Astrocyte (in vitro differentiated cells and primary cell): ENCODE measurements at regions not wholly inside any gene's neighbourhood (a gene's known extent, or its start where the extent isn't known, plus 50 kb on each side); places are given as distances from the start of the nearest gene placed in this dataset.

ENCODE experiments used
- DNase-seq: peaks from one replicate; pipeline ENCODE4 v3.0.0-alpha.2; 2010; ENCODE audit warnings: low read depth
- FAIRE-seq: peaks from 2 replicates; lab custom pipeline; 2011; peaks lifted over from hg19 to GRCh38; lab: Jason Lieb, UNC
- H2AFZ ChIP-seq: 2 replicates; pipeline ENCODE4 v1.6.0; 2012; ENCODE audit warnings: low read depth, low read length, inconsistent platforms
- H3K27ac ChIP-seq: 2 replicates; pipeline ENCODE4 v1.5.1; 2011; ENCODE audit warnings: low read depth, low read length, inconsistent platforms
- H3K27me3 ChIP-seq: 2 replicates; pipeline ENCODE4 v1.6.0; 2011; ENCODE audit warnings: low read length, inconsistent platforms; ENCODE audit not compliant: insufficient read depth
- H3K36me3 ChIP-seq: 2 replicates; pipeline ENCODE4 v1.5.1; 2011; ENCODE audit warnings: low read length, inconsistent platforms; ENCODE audit not compliant: insufficient read depth
- H3K4me1 ChIP-seq: 2 replicates; pipeline ENCODE4 v1.5.1; 2011; ENCODE audit warnings: low read length, inconsistent platforms; ENCODE audit not compliant: insufficient read depth
- H3K4me2 ChIP-seq: 2 replicates; pipeline ENCODE4 v1.6.0; 2012; ENCODE audit warnings: low read length, inconsistent platforms
- H3K4me3 ChIP-seq: 2 replicates; pipeline ENCODE4 v1.5.1; 2011; ENCODE audit warnings: low read depth, mild to moderate bottlenecking, low read length, inconsistent platforms; ENCODE audit not compliant: insufficient read depth
- H3K79me2 ChIP-seq: 2 replicates; pipeline ENCODE4 v1.6.0; 2012; ENCODE audit warnings: mild to moderate bottlenecking, low read length, inconsistent platforms; ENCODE audit not compliant: insufficient read depth
- H3K9ac ChIP-seq: 2 replicates; pipeline ENCODE4 v1.6.0; 2012; ENCODE audit warnings: mild to moderate bottlenecking, low read length, inconsistent platforms
- H3K9me3 ChIP-seq: 2 replicates; pipeline ENCODE4 v1.5.1; 2012; ENCODE audit warnings: low read depth, mild to moderate bottlenecking, low read length, inconsistent platforms; ENCODE audit not compliant: insufficient read depth
- H4K20me1 ChIP-seq: 2 replicates; pipeline ENCODE4 v1.6.0; 2012; ENCODE audit warnings: low read length, inconsistent platforms; ENCODE audit not compliant: insufficient read depth
- H3K27ac Mint-ChIP-seq: one replicate; pipeline ENCODE4 v1.8.0; 2021; ENCODE audit warnings: mild to moderate bottlenecking, mixed read lengths; ENCODE audit not compliant: unreplicated experiment
- H3K27me3 Mint-ChIP-seq: one replicate; pipeline ENCODE4 v1.8.0; 2021; ENCODE audit warnings: low read depth, mixed read lengths; ENCODE audit not compliant: unreplicated experiment
- H3K36me3 Mint-ChIP-seq: one replicate; pipeline ENCODE4 v1.8.0; 2021; ENCODE audit warnings: low read depth, mixed read lengths; ENCODE audit not compliant: unreplicated experiment
- H3K4me1 Mint-ChIP-seq: one replicate; pipeline ENCODE4 v1.8.0; 2021; ENCODE audit warnings: low read depth, mixed read lengths; ENCODE audit not compliant: unreplicated experiment
- H3K4me3 Mint-ChIP-seq: one replicate; pipeline ENCODE4 v1.8.0; 2021; ENCODE audit warnings: mild to moderate bottlenecking, moderate library complexity, mixed read lengths; ENCODE audit not compliant: unreplicated experiment
- H3K9me3 Mint-ChIP-seq: one replicate; pipeline ENCODE4 v1.8.0; 2021; ENCODE audit warnings: mild to moderate bottlenecking, mixed read lengths; ENCODE audit not compliant: unreplicated experiment
- EZH2 ChIP-seq: IDR thresholded peaks from 2 replicates; pipeline ENCODE4 v1.6.1; 2012; ENCODE audit warnings: mild to moderate bottlenecking, low read length, inconsistent platforms; ENCODE audit not compliant: insufficient read depth
- TF ChIP-seq, protein P1 (sequence below): IDR thresholded peaks from 2 replicates; pipeline ENCODE4 v1.5.1; 2011; ENCODE audit warnings: low read depth, mild to moderate bottlenecking, inconsistent platforms, low read length, moderate library complexity; ENCODE audit not compliant: insufficient read depth

DNA sequence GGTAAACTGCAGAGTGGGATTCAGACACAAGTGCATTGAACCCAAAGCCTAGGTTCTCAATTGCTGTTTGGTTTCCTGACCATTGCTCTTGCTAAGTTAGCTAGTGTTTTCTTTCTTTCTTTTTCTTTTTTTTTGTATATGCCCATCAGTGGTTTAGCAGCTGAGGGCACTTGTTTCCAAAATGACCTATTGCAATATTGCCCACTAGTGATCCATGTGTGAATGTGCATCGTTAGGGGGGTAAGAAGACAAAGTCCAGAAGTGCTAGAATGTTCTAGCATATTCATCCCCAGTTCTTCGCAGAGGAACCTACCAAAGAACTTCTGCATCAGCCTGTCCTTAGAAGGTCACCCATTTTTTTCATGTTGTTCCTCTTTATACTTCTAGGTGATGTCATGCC is 252.8 kb upstream of the GPR26 start:
- peaks cover 18% of the 10 kb centered on the region for H3K27me3 Mint-ChIP-seq
- DNase-seq (no peak), FAIRE-seq (no peak)
- no peak overlapping the region for H3K9ac ChIP-seq
- H2AFZ ChIP-seq, result no peak overlapping the region
- H3K4me3 ChIP-seq, result no peak overlapping the region
- no peak overlapping the region for H3K4me2 ChIP-seq
- H3K27ac Mint-ChIP-seq, result no peak overlapping the region
- H3K79me2 ChIP-seq, result no peaks in the 10 kb centered on the region
- H3K36me3 ChIP-seq, result no peaks in the 10 kb centered on the region
- no peaks in the 10 kb centered on the region for H3K27me3 ChIP-seq
- peaks cover 16% of the 10 kb centered on the region for H3K4me1 Mint-ChIP-seq
- no peak overlapping the region for H3K4me3 Mint-ChIP-seq
- H3K36me3 Mint-ChIP-seq, result no peaks in the 10 kb centered on the region
- no peaks in the 10 kb centered on the region for H3K9me3 ChIP-seq
- no peaks in the 10 kb centered on the region for H4K20me1 ChIP-seq
- H3K27ac ChIP-seq, result no peak overlapping the region
- no peaks in the 10 kb centered on the region for H3K9me3 Mint-ChIP-seq
- H3K4me1 ChIP-seq, result no peaks in the 10 kb centered on the region
- no peak for TF ChIP-seq EZH2
- TF ChIP-seq, protein P1, sequence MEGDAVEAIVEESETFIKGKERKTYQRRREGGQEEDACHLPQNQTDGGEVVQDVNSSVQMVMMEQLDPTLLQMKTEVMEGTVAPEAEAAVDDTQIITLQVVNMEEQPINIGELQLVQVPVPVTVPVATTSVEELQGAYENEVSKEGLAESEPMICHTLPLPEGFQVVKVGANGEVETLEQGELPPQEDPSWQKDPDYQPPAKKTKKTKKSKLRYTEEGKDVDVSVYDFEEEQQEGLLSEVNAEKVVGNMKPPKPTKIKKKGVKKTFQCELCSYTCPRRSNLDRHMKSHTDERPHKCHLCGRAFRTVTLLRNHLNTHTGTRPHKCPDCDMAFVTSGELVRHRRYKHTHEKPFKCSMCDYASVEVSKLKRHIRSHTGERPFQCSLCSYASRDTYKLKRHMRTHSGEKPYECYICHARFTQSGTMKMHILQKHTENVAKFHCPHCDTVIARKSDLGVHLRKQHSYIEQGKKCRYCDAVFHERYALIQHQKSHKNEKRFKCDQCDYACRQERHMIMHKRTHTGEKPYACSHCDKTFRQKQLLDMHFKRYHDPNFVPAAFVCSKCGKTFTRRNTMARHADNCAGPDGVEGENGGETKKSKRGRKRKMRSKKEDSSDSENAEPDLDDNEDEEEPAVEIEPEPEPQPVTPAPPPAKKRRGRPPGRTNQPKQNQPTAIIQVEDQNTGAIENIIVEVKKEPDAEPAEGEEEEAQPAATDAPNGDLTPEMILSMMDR, result no peak

DNA sequence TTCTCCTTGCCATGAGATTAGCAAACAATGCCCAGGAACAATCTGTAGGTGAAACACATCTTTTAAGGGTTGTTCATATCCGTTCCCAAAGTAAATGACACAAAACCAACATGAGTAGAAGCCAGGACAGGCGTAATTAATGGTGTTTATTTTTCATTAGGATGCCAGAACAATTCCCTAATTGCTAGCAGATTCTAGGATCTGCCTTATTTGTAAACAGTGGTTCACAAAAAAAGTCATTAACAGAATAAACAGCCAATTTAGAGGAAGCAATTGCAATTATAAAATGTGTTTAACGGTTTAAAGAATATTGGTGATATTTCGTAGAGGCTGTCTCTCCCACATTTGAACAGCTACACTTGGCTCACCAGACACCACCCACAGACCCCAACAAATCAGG is 250.6 kb upstream of the GPR26 start:
- Histone ChIP-seq H3K27me3 (no peaks in the 10 kb centered on the region), H3K79me2 (no peaks in the 10 kb centered on the region), H3K27ac (no peak overlapping the region), H3K4me2 (no peak overlapping the region), H3K9ac (no peak overlapping the region), H3K4me3 (no peak overlapping the region), H4K20me1 (no peaks in the 10 kb centered on the region), H3K9me3 (no peaks in the 10 kb centered on the region), H2AFZ (no peak overlapping the region), H3K36me3 (no peaks in the 10 kb centered on the region), H3K4me1 (no peaks in the 10 kb centered on the region)
- no peak overlapping the region for H3K4me3 Mint-ChIP-seq
- peaks cover 4% of the 10 kb centered on the region for H3K4me1 Mint-ChIP-seq
- TF ChIP-seq, protein P1, result no peak
- TF ChIP-seq EZH2, result no peak
- peaks cover 14% of the 10 kb centered on the region for H3K27me3 Mint-ChIP-seq
- H3K36me3 Mint-ChIP-seq, result no peaks in the 10 kb centered on the region
- H3K27ac Mint-ChIP-seq, result no peak overlapping the region
- no peak for FAIRE-seq
- H3K9me3 Mint-ChIP-seq, result no peaks in the 10 kb centered on the region
- DNase-seq, result no peak

DNA sequence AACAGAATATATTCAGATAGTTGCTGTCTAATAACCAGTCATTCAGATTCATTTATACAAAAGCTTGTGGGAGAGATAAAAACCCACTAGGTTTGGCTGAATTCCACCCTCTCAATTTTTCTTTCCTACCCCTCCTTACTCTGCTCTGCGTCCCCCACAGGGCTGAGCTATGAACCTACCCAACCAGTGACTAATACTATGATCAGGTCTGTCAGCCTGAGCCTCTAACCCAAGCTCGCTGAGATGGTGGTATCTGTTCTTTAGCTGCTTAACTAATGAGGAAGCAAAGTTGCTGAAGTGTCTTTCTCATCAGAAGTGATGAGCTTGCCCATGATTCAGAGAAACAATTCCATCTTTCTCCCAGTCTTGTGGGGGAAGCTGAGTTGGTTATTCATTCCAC is 248.7 kb upstream of the GPR26 start:
- H3K27ac Mint-ChIP-seq, result no peak overlapping the region

More for the DNA sequence above, 248.7 kb upstream of the GPR26 start:
- no peak for TF ChIP-seq EZH2
- TF ChIP-seq, protein P1, result no peak
- Histone ChIP-seq H3K79me2 (no peaks in the 10 kb centered on the region), H3K27me3 (no peaks in the 10 kb centered on the region), H3K4me2 (no peak overlapping the region), H3K4me1 (no peaks in the 10 kb centered on the region), H4K20me1 (no peaks in the 10 kb centered on the region), H3K36me3 (no peaks in the 10 kb centered on the region), H3K4me3 (no peak overlapping the region), H3K9me3 (no peaks in the 10 kb centered on the region), H3K9ac (no peak overlapping the region), H2AFZ (no peak overlapping the region), H3K27ac (no peak overlapping the region)
- Mint-ChIP-seq H3K27me3 (peaks cover 10% of the 10 kb centered on the region), H3K36me3 (no peaks in the 10 kb centered on the region), H3K4me3 (no peak overlapping the region), H3K9me3 (no peaks in the 10 kb centered on the region), H3K4me1 (peaks cover 4% of the 10 kb centered on the region)
- FAIRE-seq (no peak), DNase-seq (no peak)
